GM12878 (cell line): ENCODE measurements at regions not wholly inside any gene's neighbourhood (a gene's known extent, or its start where the extent isn't known, plus 50 kb on each side); places are given as distances from the start of the nearest gene placed in this dataset.

Source experiments
- ATAC-seq: fragments of 200-7000 bp; cut with Tn5 transposase; 3 replicates; pipeline ENCODE4 v1.9.1; 2020; ENCODE audit warnings: mild to moderate bottlenecking, moderate library complexity
- BruUV-seq: library from RNA; stranded (reverse); fragments of 400-500 nt; replicated peaks from 2 replicates; lab custom pipeline; 2021; lab: Mats Ljungman, UMichigan
- CTCF ChIA-PET: fragments of 300-600 bp; sonication (Branson Sonifier 250); formaldehyde crosslinking; extraction: SDS; loops from one replicate; lab custom pipeline; 2021; ENCODE audit warnings: inconsistent platforms; lab: Yijun Ruan, JAX
- POLR2A ChIA-PET: fragments of 350-600 bp; formaldehyde crosslinking; extraction: SDS; loops from one replicate; lab custom pipeline; 2021; ENCODE audit warnings: inconsistent platforms; lab: Charles Lee
- RAD21 ChIA-PET: fragments of 300-600 bp; sonication (Branson Sonifier 250); formaldehyde crosslinking; loops from one replicate; lab custom pipeline; 2023; ENCODE audit warnings: antibody characterized with exemption; ENCODE audit not compliant: unreplicated experiment; lab: Charles Lee
- SMC1A ChIA-PET: fragments of 300-600 bp; sonication (Branson Sonifier 250); formaldehyde crosslinking; loops from one replicate; lab custom pipeline; 2023; ENCODE audit not compliant: unreplicated experiment, uncharacterized antibody; lab: Charles Lee
- DNase-seq: peaks from one replicate; pipeline ENCODE4 v3.0.0-alpha.2; 2011; ENCODE audit warnings: low read depth, low spot score
- FAIRE-seq: peaks from 3 replicates; lab custom pipeline; 2011; peaks lifted over from hg19 to GRCh38; lab: Jason Lieb, UNC
- H2AFZ ChIP-seq: 2 replicates; pipeline ENCODE4 v1.6.0; 2011; ENCODE audit warnings: low read depth, low read length, control low read depth; ENCODE audit not compliant: control insufficient read depth
- H3K27ac ChIP-seq: 2 replicates; pipeline ENCODE4 v1.5.1; 2011; ENCODE audit warnings: control low read depth; ENCODE audit not compliant: control insufficient read depth, insufficient read depth
- H3K27me3 ChIP-seq, 2 experiments: replicated peaks in 1 of 2; 2 replicates each; pipeline versions ENCODE4 v1.6.0 to v1.6.1; 2011; ENCODE audit warnings: low read length in 1 of 2; ENCODE audit not compliant: control insufficient read depth in 2 of 2, insufficient read depth in 2 of 2
- H3K36me3 ChIP-seq, 2 experiments: 2 replicates each; pipeline ENCODE4 v1.5.1; 2011; ENCODE audit warnings: low read length in 1 of 2; ENCODE audit not compliant: control insufficient read depth in 2 of 2, insufficient read depth in 2 of 2
- H3K4me1 ChIP-seq: 2 replicates; pipeline ENCODE4 v1.6.1; 2011; ENCODE audit warnings: mild to moderate bottlenecking, low read length, moderate library complexity, mixed read lengths; ENCODE audit not compliant: control insufficient read depth, insufficient read depth
- H3K4me2 ChIP-seq: 2 replicates; pipeline ENCODE4 v1.6.0; 2011; ENCODE audit warnings: control low read depth; ENCODE audit not compliant: control insufficient read depth, insufficient read depth
- H3K4me3 ChIP-seq: fragments of 200-600 bp; sonication (generic); 2 replicates; pipeline ENCODE4 v1.5.1; 2016
- H3K79me2 ChIP-seq: 2 replicates; pipeline ENCODE4 v1.6.0; 2011; ENCODE audit warnings: low read length; ENCODE audit not compliant: control insufficient read depth, insufficient read depth
- H3K9ac ChIP-seq: 2 replicates; pipeline ENCODE4 v1.8.0; 2011; ENCODE audit warnings: low read length, control low read depth, mixed read lengths; ENCODE audit not compliant: control insufficient read depth, insufficient read depth
- H3K9me3 ChIP-seq: replicated peaks from 3 replicates; pipeline ENCODE4 v1.5.1; 2011; ENCODE audit warnings: mild to moderate bottlenecking, low read length; ENCODE audit not compliant: control insufficient read depth, insufficient read depth
- H4K20me1 ChIP-seq: 2 replicates; pipeline ENCODE4 v1.6.0; 2011; ENCODE audit not compliant: control insufficient read depth, insufficient read depth
- ATF2 ChIP-seq: IDR thresholded peaks from 2 replicates; pipeline ENCODE4 v1.6.1; 2012; ENCODE audit warnings: low read length, inconsistent platforms
- CBFB ChIP-seq: IDR thresholded peaks from 2 replicates; pipeline ENCODE4 v1.6.1; 2016; ENCODE audit warnings: antibody characterized with exemption, low read depth
- CEBPZ ChIP-seq: fragments of 150-350 bp; IDR thresholded peaks from 2 replicates; pipeline ENCODE4 v1.6.1; 2016; ENCODE audit warnings: low read depth, low read length
- ESRRA ChIP-seq: IDR thresholded peaks from 2 replicates; pipeline ENCODE4 v1.6.1; 2012; ENCODE audit warnings: mild to moderate bottlenecking, low read length, improper control_type of control experiment
- FOXM1 ChIP-seq: IDR thresholded peaks from 2 replicates; pipeline ENCODE4 v1.6.1; 2012; ENCODE audit warnings: low read depth, mild to moderate bottlenecking, inconsistent platforms, low read length, moderate library complexity
- HCFC1 ChIP-seq: fragments of 150-350 bp; IDR thresholded peaks from 2 replicates; pipeline ENCODE4 v1.6.1; 2014; ENCODE audit warnings: low read length
- IRF3 ChIP-seq: fragments of 450-650 bp; IDR thresholded peaks from 2 replicates; pipeline ENCODE4 v1.6.1; 2014; ENCODE audit warnings: mild to moderate bottlenecking
- LARP7 ChIP-seq: fragments of 450-650 bp; IDR thresholded peaks from 2 replicates; pipeline ENCODE4 v1.6.1; 2017; ENCODE audit warnings: mild to moderate bottlenecking
- MYB ChIP-seq: fragments of 150-350 bp; IDR thresholded peaks from 2 replicates; pipeline ENCODE4 v1.6.1; 2014; ENCODE audit warnings: mild to moderate bottlenecking, low read depth, low read length, borderline replicate concordance
- NR2F1 ChIP-seq: fragments of 450-650 bp; conservative IDR thresholded peaks from 2 replicates; pipeline ENCODE4 v1.6.1; 2017; ENCODE audit warnings: mild to moderate bottlenecking
- PBX3 ChIP-seq: IDR thresholded peaks from 2 replicates; pipeline ENCODE4 v1.6.1; 2011; ENCODE audit warnings: mild to moderate bottlenecking, low read depth, low read length, moderate library complexity; ENCODE audit not compliant: insufficient replicate concordance
- POLR2A ChIP-seq: IDR thresholded peaks from 2 replicates; pipeline ENCODE4 v1.6.1; 2011; ENCODE audit warnings: low read depth, mild to moderate bottlenecking, low read length
- RB1 ChIP-seq: fragments of 450-650 bp; formaldehyde crosslinking; IDR thresholded peaks from 2 replicates; pipeline ENCODE4 v1.6.1; 2017; ENCODE audit warnings: mild to moderate bottlenecking, borderline replicate concordance
- SUPT20H ChIP-seq: IDR thresholded peaks from 2 replicates; pipeline ENCODE4 v1.6.1; 2011; ENCODE audit warnings: low read depth, mild to moderate bottlenecking, low read length, moderate library complexity, borderline replicate concordance; ENCODE audit not compliant: control insufficient read depth
- TCF7 ChIP-seq: IDR thresholded peaks from 2 replicates; pipeline ENCODE4 v1.6.1; 2014; ENCODE audit warnings: antibody characterized with exemption, borderline replicate concordance
- ZNF384 ChIP-seq: IDR thresholded peaks from 2 replicates; pipeline ENCODE4 v1.6.1; 2012; ENCODE audit warnings: low read depth, mild to moderate bottlenecking, low read length, improper control_type of control experiment, borderline replicate concordance
- in situ Hi-C: fragments of 300-500 bp; cut with MboI; formaldehyde crosslinking; loops from 9 replicates; pipeline ENCODE4 v1.14.3; 2018; ENCODE audit warnings: mixed read lengths
- intact Hi-C: fragments of 100-400 bp; cut with micrococcal nuclease; formaldehyde crosslinking; loops from one replicate; pipeline ENCODE4 v1.14.2; 2022; ENCODE audit not compliant: unreplicated experiment

GRCh38 chr9:75451045-75451444 lies 362.7 kb downstream of the OSTF1 start (continued):
- TF ChIP-seq SUPT20H (no peak), TCF7 (no peak), ATF2 (no peak), MYB (no peak), ESRRA (no peak), CBFB (no peak)

GRCh38 chr9:75451505-75451904 lies 363.2 kb downstream of the OSTF1 start:
- ChIA-PET SMC1A (no interaction called here), CTCF (no interaction called here), RAD21 (no interaction called here), POLR2A (no interaction called here)
- Histone ChIP-seq H3K4me1 (peaks cover 6% of the 10 kb centered on the region), H3K9me3 (no peaks in the 10 kb centered on the region), H3K27me3 (no peaks in the 10 kb centered on the region; a peak in 1 of 4 replicates), H4K20me1 (no peaks in the 10 kb centered on the region), H3K4me2 (no peak overlapping the region), H3K9ac (no peak overlapping the region), H3K27ac (no peak overlapping the region), H2AFZ (no peak overlapping the region), H3K79me2 (no peaks in the 10 kb centered on the region), H3K4me3 (no peak overlapping the region), H3K36me3 (no peaks in the 10 kb centered on the region)
- in situ Hi-C loops, result no loop called here
- intact Hi-C loops, result no loop called here
- BruUV-seq, result no TSS peak
- no peak for ATAC-seq
- DNase-seq, result no peak
- no peak for FAIRE-seq
- TF ChIP-seq IRF3 (no peak), FOXM1 (no peak), HCFC1 (no peak), PBX3 (no peak), POLR2A (no peak), ESRRA (no peak), ZNF384 (no peak), CEBPZ (no peak), RB1 (no peak), NR2F1 (no peak), LARP7 (no peak)
